ENCODE measurements at regions not wholly inside any gene's neighbourhood (a gene's known extent, or its start where the extent isn't known, plus 50 kb on each side); places are given as distances from the start of the nearest gene placed in this dataset.
A peak's percentile ranks its signal among the peaks of the same experiment; 100 is the strongest.

- FAIRE-seq = no peak
Observed at GRCh38 chr4:85268961-85269360, 206.0 kb upstream of the ARHGAP24 start.

- no peak for FAIRE-seq
Observed at GRCh38 chr4:85274955-85275354, 200.0 kb upstream of the ARHGAP24 start.

GRCh38 chr4:85280963-85281362 is 194.0 kb upstream of the ARHGAP24 start:
- FAIRE-seq = no peak

GRCh38 chr4:85291226-85291625 is 183.7 kb upstream of the ARHGAP24 start:
- peak; percentile 39 for FAIRE-seq

- FAIRE-seq = no peak
Observed at GRCh38 chr4:85298037-85298436, 176.9 kb upstream of the ARHGAP24 start.

- FAIRE-seq = no peak
Observed at GRCh38 chr4:85302193-85302736, 172.7 kb upstream of the ARHGAP24 start.

- FAIRE-seq = no peak
Observed at GRCh38 chr4:85302756-85303155, 172.2 kb upstream of the ARHGAP24 start.

GRCh38 chr4:85318415-85318814 is 156.5 kb upstream of the ARHGAP24 start:
- no peak for FAIRE-seq

GRCh38 chr4:85358831-85359230 is 116.1 kb upstream of the ARHGAP24 start:
- no peak for FAIRE-seq

GRCh38 chr4:85362550-85362949 is 112.4 kb upstream of the ARHGAP24 start:
- FAIRE-seq = no peak

DNA sequence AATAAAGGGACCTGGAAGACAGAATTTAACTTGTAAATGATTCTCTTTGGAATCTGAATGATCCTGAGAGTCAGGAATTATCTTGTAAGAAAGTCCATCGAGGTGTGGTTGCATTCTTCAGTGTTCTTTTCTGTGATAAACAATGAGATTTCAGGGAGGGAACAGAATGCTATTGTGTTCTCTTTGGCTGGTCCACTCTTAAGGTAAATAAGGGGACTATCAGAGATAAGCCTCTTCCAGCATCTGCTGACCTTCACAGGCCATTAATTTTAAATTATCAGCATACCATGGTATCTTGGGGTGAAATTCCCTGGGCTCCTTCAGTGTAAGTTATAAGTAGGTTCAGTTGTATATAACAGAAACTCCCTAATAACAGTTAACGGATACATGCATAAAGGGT is 107.1 kb upstream of the ARHGAP24 start:
- no peak for FAIRE-seq

- no peak for FAIRE-seq
Observed at GRCh38 chr4:85368240-85368639, 106.7 kb upstream of the ARHGAP24 start.

GRCh38 chr4:85368932-85369331 is 106.0 kb upstream of the ARHGAP24 start:
- no peak for FAIRE-seq

GRCh38 chr4:85369703-85370380 is 105.1 kb upstream of the ARHGAP24 start:
- FAIRE-seq = no peak

DNA sequence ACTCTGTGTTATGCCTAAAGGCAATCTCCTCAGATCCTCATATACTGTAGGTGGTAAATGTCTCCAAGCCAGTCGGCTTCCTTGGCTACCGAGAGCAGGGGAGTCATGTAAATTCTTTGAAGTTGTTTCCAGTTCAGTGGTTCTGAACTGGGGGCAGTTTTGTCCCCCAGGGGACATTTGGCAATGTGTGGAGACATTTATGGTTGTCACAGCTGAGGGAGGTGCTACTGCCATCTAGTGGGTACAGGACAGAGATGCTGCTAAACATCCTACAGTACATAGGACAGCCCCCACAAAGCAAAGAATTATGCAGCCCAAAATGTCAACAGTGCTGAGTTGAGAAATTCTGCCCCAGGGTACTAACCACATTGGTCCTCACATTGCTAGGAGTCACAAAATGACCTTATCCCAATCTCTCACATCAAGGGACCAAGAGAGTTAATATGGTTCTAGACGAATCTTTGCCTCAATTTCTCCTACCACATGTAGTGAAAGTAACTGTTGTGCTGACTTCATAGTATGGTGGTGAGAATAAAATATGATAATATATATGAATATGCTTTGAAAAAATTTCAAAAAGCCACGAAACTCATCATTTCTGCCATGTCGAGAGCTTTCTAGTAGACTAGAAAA is 104.4 kb upstream of the ARHGAP24 start:
- no peak for FAIRE-seq

GRCh38 chr4:85372966-85373365 is 102.0 kb upstream of the ARHGAP24 start:
- no peak for FAIRE-seq

- FAIRE-seq = no peak
Observed at GRCh38 chr4:85376285-85376684, 98.7 kb upstream of the ARHGAP24 start.

DNA sequence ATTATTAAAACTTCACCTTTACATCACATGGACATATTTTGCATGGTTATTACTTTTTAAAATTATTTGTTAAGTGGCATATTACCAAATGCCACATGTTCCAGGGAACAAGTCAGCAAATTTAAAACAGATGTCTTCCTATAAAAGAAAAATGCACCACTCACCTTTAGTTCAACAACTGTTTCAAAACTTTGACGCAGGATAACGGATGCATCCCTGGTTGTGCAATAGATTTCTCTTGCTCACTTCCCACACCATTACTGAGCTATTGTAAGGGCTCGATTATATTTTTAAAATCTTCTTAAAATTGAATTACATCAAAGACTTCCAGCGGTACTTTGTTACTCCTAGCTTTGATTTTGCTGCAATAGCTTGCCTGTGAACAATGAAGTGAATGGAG is 93.0 kb upstream of the ARHGAP24 start:
- no peak for FAIRE-seq

DNA sequence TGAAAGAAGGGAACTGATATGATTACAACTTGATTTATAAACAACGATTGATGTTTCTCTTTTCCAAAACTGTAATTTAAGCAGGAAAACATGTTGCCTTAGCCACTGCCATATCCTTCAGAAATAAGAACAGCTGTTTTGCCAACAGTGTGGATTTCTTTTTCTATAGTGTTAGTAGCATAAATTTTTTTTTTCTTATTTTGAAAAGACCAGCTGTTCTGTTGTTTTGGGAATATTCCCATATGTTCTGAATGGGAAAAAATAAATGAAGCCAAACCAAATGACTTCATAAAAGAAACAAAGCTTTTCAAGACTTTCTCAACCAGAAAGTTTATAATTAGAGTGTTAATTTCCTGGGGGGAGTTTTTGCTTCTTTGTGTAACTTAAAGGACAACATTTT is 83.9 kb upstream of the ARHGAP24 start:
- FAIRE-seq = no peak

DNA sequence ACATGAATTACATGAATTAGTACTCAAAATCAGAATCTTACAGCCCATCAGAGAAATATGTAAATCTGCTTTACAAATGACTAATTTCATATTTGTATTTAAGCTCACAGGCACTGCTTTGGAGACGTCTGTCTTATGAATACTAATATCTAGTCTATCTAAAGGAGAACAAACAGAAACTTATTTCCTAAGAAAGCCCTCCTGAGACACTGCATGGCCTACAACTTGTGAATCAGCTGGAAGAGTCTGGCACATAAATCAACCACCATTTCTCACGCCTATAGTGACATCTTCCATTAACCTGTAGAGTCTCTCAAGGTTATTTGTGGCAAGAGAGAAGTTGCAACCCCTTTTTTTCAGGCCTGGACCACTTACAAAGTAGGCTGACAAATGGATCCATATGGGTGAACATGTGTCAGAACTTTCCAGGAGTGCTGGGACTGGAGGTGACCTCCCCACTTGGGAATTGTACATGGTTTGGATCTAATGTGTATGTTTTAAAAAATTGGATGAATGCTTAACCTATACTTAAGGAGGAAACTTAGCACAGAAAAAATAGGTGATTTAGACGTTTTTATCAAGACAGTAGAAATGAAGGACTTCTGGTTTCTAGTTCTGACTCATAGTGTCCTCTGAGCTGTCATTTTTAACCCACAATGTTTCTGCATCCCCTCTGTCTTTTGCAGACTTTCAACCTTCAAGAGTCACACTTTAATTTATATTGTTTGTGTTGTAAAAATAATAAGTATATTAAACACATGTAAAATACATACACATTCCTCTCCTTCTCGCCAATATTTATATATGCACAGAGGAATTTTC is 83.2 kb upstream of the ARHGAP24 start:
- FAIRE-seq = no peak

GRCh38 chr4:85393201-85393600 is 81.7 kb upstream of the ARHGAP24 start:
- no peak for FAIRE-seq

DNA sequence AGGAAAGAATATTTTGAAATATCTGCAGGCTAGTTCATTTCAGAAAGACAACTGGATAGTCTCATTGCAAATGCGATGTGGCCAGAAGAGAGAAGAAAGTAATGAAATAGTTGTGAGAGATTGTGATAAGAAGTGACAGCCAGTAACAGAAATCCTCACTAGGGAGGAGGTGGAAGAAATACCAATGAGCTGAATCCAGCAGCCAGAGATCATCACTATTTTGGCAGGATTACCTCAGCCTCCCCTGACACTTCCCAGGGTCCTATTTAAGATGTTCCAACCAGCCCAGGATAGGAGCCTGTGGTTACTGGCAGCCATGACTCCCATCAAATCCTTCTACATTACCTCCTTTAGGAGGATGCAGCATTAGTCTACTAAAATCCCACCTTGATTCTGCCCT is 76.7 kb upstream of the ARHGAP24 start:
- FAIRE-seq = no peak

GRCh38 chr4:85399270-85399669 is 75.7 kb upstream of the ARHGAP24 start:
- no peak for FAIRE-seq

DNA sequence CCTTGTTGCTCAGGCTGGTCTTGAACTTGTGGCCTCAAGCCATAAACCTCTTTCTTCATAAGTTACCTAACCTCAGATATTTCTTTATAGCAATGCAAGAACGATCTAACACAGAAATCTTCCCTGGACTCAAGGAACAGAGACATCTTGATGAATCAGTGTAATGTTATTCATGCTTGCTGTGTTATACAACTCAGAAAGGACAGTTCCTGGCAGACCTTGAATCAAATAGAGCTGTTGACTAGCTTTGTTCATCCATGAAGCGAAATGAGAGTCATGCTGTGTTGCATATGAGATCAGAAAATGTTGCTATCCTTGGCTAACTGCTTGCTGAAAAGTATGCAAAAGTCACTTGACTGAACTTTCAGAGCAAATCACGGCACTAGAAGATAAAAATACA is 72.6 kb upstream of the ARHGAP24 start:
- FAIRE-seq = no peak

Measured in A204.1 (cell line).